HCT116 (cell line): ENCODE measurements at regions not wholly inside any gene's neighbourhood (a gene's known extent, or its start where the extent isn't known, plus 50 kb on each side); places are given as distances from the start of the nearest gene placed in this dataset.

Experiments
- ATAC-seq: fragments of 200-7000 bp; cut with Tn5 transposase; 2 replicates; pipeline ENCODE4 v1.9.1; 2020; ENCODE audit warnings: mild to moderate bottlenecking, moderate library complexity
- BruUV-seq: library from RNA; stranded (reverse); fragments of 400-500 nt; replicated peaks from 2 replicates; lab custom pipeline; 2021; lab: Mats Ljungman, UMichigan
- CTCF ChIA-PET: fragments of 300-600 bp; sonication (Branson Sonifier 250); formaldehyde crosslinking; loops from one replicate; lab custom pipeline; 2021; ENCODE audit warnings: antibody characterized with exemption; lab: Charles Lee
- POLR2A ChIA-PET: fragments of 300-600, 350-600 bp; sonication (Branson Sonifier 250); formaldehyde crosslinking; loops from one replicate; lab custom pipeline; 2021; ENCODE audit warnings: antibody characterized with exemption; lab: Charles Lee
- RAD21 ChIA-PET, 2 experiments: fragments of 300-600 bp; sonication (Branson Sonifier 250); formaldehyde crosslinking; loops; one replicate each; lab custom pipeline; 2023; ENCODE audit warnings: low total read pairs in 2 of 2; ENCODE audit not compliant: uncharacterized antibody in 2 of 2, unreplicated experiment in 2 of 2, low non-redundant PET in 1 of 2; lab: Charles Lee
- DNase-seq: peaks from one replicate; pipeline ENCODE4 v3.0.0-alpha.2; 2010; ENCODE audit warnings: low read depth, low spot score
- H2AFZ ChIP-seq: fragments of 200-600 bp; shearing (Covaris generic), sonication (generic); 2 replicates; pipeline ENCODE4 v1.6.1; 2017; ENCODE audit warnings: low read depth, mixed run types, mixed read lengths, antibody characterized with exemption, low read length; ENCODE audit not compliant: poor library complexity, severe bottlenecking
- H3K27ac ChIP-seq: 2 replicates; pipeline ENCODE4 v1.5.1; 2012; ENCODE audit warnings: low read depth, low read length
- H3K27me3 ChIP-seq: fragments of 200-600 bp; sonication (generic); 2 replicates; pipeline ENCODE4 v1.6.1; 2016; ENCODE audit warnings: mixed run types, low read length, mixed read lengths; ENCODE audit not compliant: insufficient read depth
- H3K36me3 ChIP-seq, 2 experiments: fragments of 200-500 bp in 1 of 2; fragments of 200-600 bp in 1 of 2; sonication (Bioruptor generic) in 1 of 2; sonication (generic) in 1 of 2; 2 replicates each; pipeline versions ENCODE4 v1.5.1 to v1.6.1; 2014 to 2016; ENCODE audit warnings: low read length in 2 of 2, inconsistent platforms in 1 of 2, mixed read lengths in 1 of 2, mixed run types in 1 of 2; ENCODE audit not compliant: insufficient read depth in 2 of 2, control insufficient read depth in 1 of 2
- H3K4me1 ChIP-seq, 2 experiments: fragments of 200-600 bp in 1 of 2; sonication (generic) in 1 of 2; 2 replicates each; pipeline versions ENCODE4 v1.5.1 to v1.6.1; 2012 to 2017; ENCODE audit warnings: low read length in 2 of 2, inconsistent platforms in 1 of 2, mild to moderate bottlenecking in 1 of 2, mixed read lengths in 1 of 2, mixed run types in 1 of 2, moderate library complexity in 1 of 2; ENCODE audit not compliant: insufficient read depth in 2 of 2, control insufficient read depth in 1 of 2
- H3K4me2 ChIP-seq: fragments of 200-600 bp; sonication (generic); 2 replicates; pipeline ENCODE4 v1.6.1; 2017; ENCODE audit warnings: mixed run types, low read length, mixed read lengths
- H3K4me3 ChIP-seq, 2 experiments: fragments of 200-600 bp in 1 of 2; sonication (generic) in 1 of 2; replicated peaks in 1 of 2; 2 replicates each; pipeline ENCODE4 v1.5.1; 2011 to 2016; ENCODE audit warnings: low read length in 2 of 2, control low read depth in 1 of 2, low read depth in 1 of 2, mild to moderate bottlenecking in 1 of 2, mixed read lengths in 1 of 2, mixed run types in 1 of 2
- H3K79me2 ChIP-seq: fragments of 200-600 bp; sonication (generic); 2 replicates; pipeline ENCODE4 v1.6.1; 2017; ENCODE audit warnings: mild to moderate bottlenecking, mixed run types, low read length, moderate library complexity, mixed read lengths; ENCODE audit not compliant: insufficient read depth
- H3K9ac ChIP-seq: fragments of 200-600 bp; sonication (generic); 2 replicates; pipeline ENCODE4 v1.6.1; 2016; ENCODE audit warnings: low read length, mixed read lengths
- H3K9me2 ChIP-seq: fragments of 200-600 bp; sonication (generic), shearing (Covaris generic); 2 replicates; pipeline ENCODE4 v1.6.1; 2017; ENCODE audit warnings: mixed run types, mild to moderate bottlenecking, moderate library complexity; ENCODE audit not compliant: insufficient read depth
- H3K9me3 ChIP-seq, 2 experiments: fragments of 200-500 bp in 1 of 2; fragments of 200-600 bp in 1 of 2; sonication (Bioruptor generic) in 1 of 2; sonication (generic) in 1 of 2; 2 replicates each; pipeline ENCODE4 v1.6.1; 2014 to 2017; ENCODE audit warnings: low read length in 2 of 2, mixed read lengths in 2 of 2, inconsistent platforms in 1 of 2, low read depth in 1 of 2, mild to moderate bottlenecking in 1 of 2, mixed run types in 1 of 2, moderate library complexity in 1 of 2; ENCODE audit not compliant: control insufficient read depth in 1 of 2, insufficient read depth in 1 of 2
- H4K20me1 ChIP-seq: fragments of 200-600 bp; sonication (generic), shearing (Covaris generic); 2 replicates; pipeline ENCODE4 v1.6.1; 2017; ENCODE audit warnings: mixed run types, mild to moderate bottlenecking, moderate library complexity; ENCODE audit not compliant: insufficient read depth
- CTCF ChIP-seq, 3 experiments: fragments of 200-600 bp in 1 of 3; sonication (generic) in 1 of 3; IDR thresholded peaks in 2 of 3; conservative IDR thresholded peaks in 1 of 3; 2 replicates each; pipeline ENCODE4 v1.5.1; 2012 to 2017; ENCODE audit warnings: low read depth in 2 of 3, low read length in 2 of 3, antibody characterized with exemption in 1 of 3, borderline replicate concordance in 1 of 3, control low read depth in 1 of 3, mild to moderate bottlenecking in 1 of 3, mixed read lengths in 1 of 3, mixed run types in 1 of 3, moderate library complexity in 1 of 3; ENCODE audit not compliant: insufficient read depth in 1 of 3
- EGR1 ChIP-seq: IDR thresholded peaks from 2 replicates; pipeline ENCODE4 v1.6.1; 2012; ENCODE audit warnings: low read depth
- EZH2 ChIP-seq: fragments of 200-600 bp; sonication (generic); IDR thresholded peaks from 2 replicates; pipeline ENCODE4 v1.6.1; 2017; ENCODE audit warnings: antibody characterized with exemption, mixed run types
- EZH2phosphoT487 ChIP-seq: fragments of 200-600 bp; IDR thresholded peaks from 2 replicates; pipeline ENCODE4 v1.6.1; 2018; ENCODE audit warnings: antibody characterized with exemption, borderline replicate concordance
- POLR2A ChIP-seq: IDR thresholded peaks from 2 replicates; pipeline ENCODE4 v1.7.0; 2011; ENCODE audit warnings: borderline replicate concordance; ENCODE audit not compliant: insufficient read depth, insufficient read length; ENCODE audit errors: extremely low read depth
- POLR2AphosphoS5 ChIP-seq: IDR thresholded peaks from 2 replicates; pipeline ENCODE4 v1.6.1; 2011; ENCODE audit warnings: mild to moderate bottlenecking, low read depth, low read length, moderate library complexity
- SP1 ChIP-seq: IDR thresholded peaks from 2 replicates; pipeline ENCODE4 v1.6.1; 2012; ENCODE audit warnings: low read depth
- YY1 ChIP-seq: IDR thresholded peaks from 2 replicates; pipeline ENCODE4 v1.6.1; 2011; ENCODE audit warnings: low read length, low read depth, moderate library complexity, mild to moderate bottlenecking; ENCODE audit not compliant: insufficient replicate concordance; ENCODE audit errors: extremely low read depth
- ZFX ChIP-seq: fragments of 450-650 bp; IDR thresholded peaks from 2 replicates; pipeline ENCODE4 v1.6.1; 2017
- intact Hi-C: fragments of 100-400 bp; cut with micrococcal nuclease; formaldehyde crosslinking; loops from 2 replicates; pipeline ENCODE4 v1.10.0; 2022
- TF ChIP-seq, protein P1 (sequence below): IDR thresholded peaks from 2 replicates; pipeline ENCODE4 v1.6.1; 2012; ENCODE audit warnings: low read depth
- TF ChIP-seq, protein P2 (sequence below): IDR thresholded peaks from 2 replicates; pipeline ENCODE4 v1.6.1; 2011; ENCODE audit warnings: mild to moderate bottlenecking, low read length, moderate library complexity; ENCODE audit not compliant: insufficient replicate concordance; ENCODE audit errors: extremely low read depth

- no peak for TF ChIP-seq EZH2phosphoT487
- no peak for TF ChIP-seq ZFX
- TF ChIP-seq YY1, result no peak
- no peak for TF ChIP-seq EZH2
Observed at GRCh38 chr16:64445245-64445644, 676.6 kb downstream of the CDH11 start (continued).

- no peak overlapping the region for H3K9ac ChIP-seq
- H3K9me2 ChIP-seq, result no peaks in the 10 kb centered on the region
- ATAC-seq, result no peak
- H3K79me2 ChIP-seq, result no peaks in the 10 kb centered on the region
- no peak for DNase-seq
- POLR2A ChIA-PET, result no interaction called here
- H3K36me3 ChIP-seq, result no peaks in the 10 kb centered on the region
- H4K20me1 ChIP-seq, result no peaks in the 10 kb centered on the region
- H3K27me3 ChIP-seq, result no peaks in the 10 kb centered on the region
- H3K27ac ChIP-seq, result no peak overlapping the region
- no TSS peak for BruUV-seq
- RAD21 ChIA-PET, result no interaction called here
- no peak overlapping the region for H2AFZ ChIP-seq
- H3K4me3 ChIP-seq, result no peak overlapping the region
- intact Hi-C loops, result no loop called here
- no peak for TF ChIP-seq POLR2AphosphoS5
- TF ChIP-seq, all 23 proteins: peak for 0
- peaks cover 6 to 15% of the 10 kb centered on the region in 2 experiments; a peak in 2 of 4 replicates for H3K9me3 ChIP-seq
- H3K4me1 ChIP-seq, result no peaks in the 10 kb centered on the region
- CTCF ChIA-PET, result no interaction called here
- no peak overlapping the region for H3K4me2 ChIP-seq
Observed at GRCh38 chr16:64440421-64440831, 681.4 kb downstream of the CDH11 start.

GRCh38 chr16:64440005-64440404 is 681.9 kb downstream of the CDH11 start:
- DNase-seq (no peak), ATAC-seq (no peak)
- Histone ChIP-seq H3K9ac (no peak overlapping the region), H4K20me1 (no peaks in the 10 kb centered on the region), H3K27me3 (no peaks in the 10 kb centered on the region), H3K9me3 (peaks cover 6 to 18% of the 10 kb centered on the region in 2 experiments; a peak in 2 of 4 replicates), H3K27ac (no peak overlapping the region), H3K36me3 (no peaks in the 10 kb centered on the region), H3K9me2 (no peaks in the 10 kb centered on the region), H3K79me2 (no peaks in the 10 kb centered on the region), H3K4me3 (no peak overlapping the region), H3K4me2 (no peak overlapping the region), H2AFZ (no peak overlapping the region), H3K4me1 (no peaks in the 10 kb centered on the region)
- intact Hi-C loops, result no loop called here
- RAD21 ChIA-PET, result no interaction called here
- POLR2A ChIA-PET, result no interaction called here
- no TSS peak for BruUV-seq
- CTCF ChIA-PET, result no interaction called here
- TF ChIP-seq POLR2AphosphoS5, result no peak
- no peak for TF ChIP-seq CTCF (IDR thresholded peaks at IDR 0.05 in 2 of 3, conservative IDR thresholded peaks at IDR 0.05 in 1 of 3; ENCODE audit: borderline replicate concordance in 1 of 3, insufficient read depth in 1 of 3, low read depth in 2 of 3, low read length in 2 of 3)
- no peak for TF ChIP-seq SP1
- TF ChIP-seq EGR1, result no peak
- TF ChIP-seq, protein P1, sequence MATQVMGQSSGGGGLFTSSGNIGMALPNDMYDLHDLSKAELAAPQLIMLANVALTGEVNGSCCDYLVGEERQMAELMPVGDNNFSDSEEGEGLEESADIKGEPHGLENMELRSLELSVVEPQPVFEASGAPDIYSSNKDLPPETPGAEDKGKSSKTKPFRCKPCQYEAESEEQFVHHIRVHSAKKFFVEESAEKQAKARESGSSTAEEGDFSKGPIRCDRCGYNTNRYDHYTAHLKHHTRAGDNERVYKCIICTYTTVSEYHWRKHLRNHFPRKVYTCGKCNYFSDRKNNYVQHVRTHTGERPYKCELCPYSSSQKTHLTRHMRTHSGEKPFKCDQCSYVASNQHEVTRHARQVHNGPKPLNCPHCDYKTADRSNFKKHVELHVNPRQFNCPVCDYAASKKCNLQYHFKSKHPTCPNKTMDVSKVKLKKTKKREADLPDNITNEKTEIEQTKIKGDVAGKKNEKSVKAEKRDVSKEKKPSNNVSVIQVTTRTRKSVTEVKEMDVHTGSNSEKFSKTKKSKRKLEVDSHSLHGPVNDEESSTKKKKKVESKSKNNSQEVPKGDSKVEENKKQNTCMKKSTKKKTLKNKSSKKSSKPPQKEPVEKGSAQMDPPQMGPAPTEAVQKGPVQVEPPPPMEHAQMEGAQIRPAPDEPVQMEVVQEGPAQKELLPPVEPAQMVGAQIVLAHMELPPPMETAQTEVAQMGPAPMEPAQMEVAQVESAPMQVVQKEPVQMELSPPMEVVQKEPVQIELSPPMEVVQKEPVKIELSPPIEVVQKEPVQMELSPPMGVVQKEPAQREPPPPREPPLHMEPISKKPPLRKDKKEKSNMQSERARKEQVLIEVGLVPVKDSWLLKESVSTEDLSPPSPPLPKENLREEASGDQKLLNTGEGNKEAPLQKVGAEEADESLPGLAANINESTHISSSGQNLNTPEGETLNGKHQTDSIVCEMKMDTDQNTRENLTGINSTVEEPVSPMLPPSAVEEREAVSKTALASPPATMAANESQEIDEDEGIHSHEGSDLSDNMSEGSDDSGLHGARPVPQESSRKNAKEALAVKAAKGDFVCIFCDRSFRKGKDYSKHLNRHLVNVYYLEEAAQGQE, result no peak
- no peak for TF ChIP-seq POLR2A
- TF ChIP-seq, protein P2, sequence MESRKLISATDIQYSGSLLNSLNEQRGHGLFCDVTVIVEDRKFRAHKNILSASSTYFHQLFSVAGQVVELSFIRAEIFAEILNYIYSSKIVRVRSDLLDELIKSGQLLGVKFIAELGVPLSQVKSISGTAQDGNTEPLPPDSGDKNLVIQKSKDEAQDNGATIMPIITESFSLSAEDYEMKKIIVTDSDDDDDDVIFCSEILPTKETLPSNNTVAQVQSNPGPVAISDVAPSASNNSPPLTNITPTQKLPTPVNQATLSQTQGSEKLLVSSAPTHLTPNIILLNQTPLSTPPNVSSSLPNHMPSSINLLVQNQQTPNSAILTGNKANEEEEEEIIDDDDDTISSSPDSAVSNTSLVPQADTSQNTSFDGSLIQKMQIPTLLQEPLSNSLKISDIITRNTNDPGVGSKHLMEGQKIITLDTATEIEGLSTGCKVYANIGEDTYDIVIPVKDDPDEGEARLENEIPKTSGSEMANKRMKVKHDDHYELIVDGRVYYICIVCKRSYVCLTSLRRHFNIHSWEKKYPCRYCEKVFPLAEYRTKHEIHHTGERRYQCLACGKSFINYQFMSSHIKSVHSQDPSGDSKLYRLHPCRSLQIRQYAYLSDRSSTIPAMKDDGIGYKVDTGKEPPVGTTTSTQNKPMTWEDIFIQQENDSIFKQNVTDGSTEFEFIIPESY, result no peak
- TF ChIP-seq EZH2, result no peak
